Brain microvascular endothelial cell (primary cell): ENCODE measurements at regions not wholly inside any gene's neighbourhood (a gene's known extent, or its start where the extent isn't known, plus 50 kb on each side); places are given as distances from the start of the nearest gene placed in this dataset.

Source experiments
- DNase-seq: peaks from one replicate; pipeline ENCODE4 v3.0.0-alpha.2; 2020
- H3K27ac ChIP-seq: fragments of 250-450 bp; sonication (Bioruptor Pico); 2 replicates; pipeline ENCODE4 v1.5.1; 2020; ENCODE audit warnings: mild to moderate bottlenecking, moderate library complexity
- H3K27me3 ChIP-seq: fragments of 250-450 bp; sonication (Bioruptor Pico); replicated peaks from 2 replicates; pipeline ENCODE4 v1.5.1; 2020; ENCODE audit warnings: mild to moderate bottlenecking
- H3K36me3 ChIP-seq: fragments of 250-450 bp; sonication (Bioruptor Pico); replicated peaks from 2 replicates; pipeline ENCODE4 v1.5.1; 2020; ENCODE audit warnings: mild to moderate bottlenecking
- H3K4me3 ChIP-seq: 2 replicates; pipeline ENCODE4 v1.5.1; 2011; ENCODE audit warnings: low read depth, mild to moderate bottlenecking, control low read depth, low read length, moderate library complexity
- CTCF ChIP-seq: IDR thresholded peaks from 2 replicates; pipeline ENCODE4 v1.5.1; 2011; ENCODE audit warnings: low read depth, mild to moderate bottlenecking, moderate library complexity, low read length, control low read depth, inconsistent platforms; ENCODE audit errors: missing control alignments
- in situ Hi-C: cut with HindIII; loops from 2 replicates; pipeline ENCODE4 v1.10.0; 2017; ENCODE audit warnings: low sequenced_read_pairs, low pct_ligation_motif_present

DNA sequence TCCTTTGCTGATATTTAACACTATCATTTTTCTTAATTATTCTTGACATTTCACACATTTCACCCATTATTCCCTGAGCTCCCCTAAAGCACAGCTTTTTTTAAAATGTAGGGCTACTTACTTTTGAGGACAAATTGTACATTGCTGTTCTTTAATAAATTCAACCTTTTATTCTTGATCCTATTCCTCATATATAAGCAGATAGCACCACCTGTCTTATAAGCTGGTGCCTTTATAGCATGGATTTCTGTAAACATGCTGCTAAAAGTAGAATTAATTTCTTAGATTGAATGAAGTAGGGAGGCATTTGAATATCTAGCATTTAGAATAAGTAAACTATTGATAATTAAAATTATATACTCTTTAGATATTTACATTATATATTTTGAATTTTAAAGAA is 603.4 kb upstream of the PCDH9 start:
- Histone ChIP-seq H3K4me3 (no peak overlapping the region), H3K36me3 (no peaks in the 10 kb centered on the region), H3K27me3 (no peaks in the 10 kb centered on the region), H3K27ac (no peak overlapping the region)
- DNase-seq, result no peak
- no peak for TF ChIP-seq CTCF
- in situ Hi-C loops, result no loop called here

DNA sequence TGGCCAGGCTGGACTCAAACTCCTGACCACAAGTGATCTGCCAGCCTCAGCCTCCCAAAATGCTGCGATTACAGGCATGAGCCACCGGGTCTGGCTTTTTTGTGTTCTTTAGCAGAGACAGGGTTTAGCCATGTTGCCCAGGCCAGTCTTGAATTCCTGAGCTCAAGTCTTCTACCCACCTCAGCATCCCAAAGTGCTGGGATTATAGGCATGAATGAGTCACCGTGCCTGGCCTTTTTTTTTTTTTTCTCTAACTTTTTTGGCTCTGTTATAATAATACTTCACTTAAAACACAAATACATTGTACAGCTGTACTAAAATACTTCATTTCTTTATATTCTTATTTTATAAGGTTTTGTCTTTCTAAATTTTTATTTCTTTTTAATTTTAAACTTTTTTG is 599.5 kb upstream of the PCDH9 start:
- Histone ChIP-seq H3K4me3 (no peak overlapping the region), H3K27ac (no peak overlapping the region), H3K36me3 (no peaks in the 10 kb centered on the region), H3K27me3 (no peaks in the 10 kb centered on the region)
- in situ Hi-C loops, result no loop called here
- DNase-seq, result no peak
- TF ChIP-seq CTCF, result no peak

- Histone ChIP-seq H3K27me3 (no peaks in the 10 kb centered on the region), H3K27ac (no peak overlapping the region), H3K36me3 (no peaks in the 10 kb centered on the region), H3K4me3 (no peak overlapping the region)
- no peak for DNase-seq
- no peak for TF ChIP-seq CTCF
- in situ Hi-C loops, result no loop called here
Measured at GRCh38 chr13:67827992-67828391, 597.9 kb upstream of the PCDH9 start.

GRCh38 chr13:67821606-67822005 is 591.5 kb upstream of the PCDH9 start:
- in situ Hi-C loops, result no loop called here
- H3K4me3 ChIP-seq, result no peak overlapping the region
- H3K27me3 ChIP-seq, result no peaks in the 10 kb centered on the region
- H3K27ac ChIP-seq, result no peak overlapping the region
- TF ChIP-seq CTCF, result no peak
- H3K36me3 ChIP-seq, result no peaks in the 10 kb centered on the region
- no peak for DNase-seq

GRCh38 chr13:67806796-67807195 is 576.7 kb upstream of the PCDH9 start:
- no peaks in the 10 kb centered on the region for H3K36me3 ChIP-seq
- H3K27me3 ChIP-seq, result no peaks in the 10 kb centered on the region
- DNase-seq, result no peak
- H3K4me3 ChIP-seq, result no peak overlapping the region
- H3K27ac ChIP-seq, result no peak overlapping the region
- in situ Hi-C loops, result no loop called here
- no peak for TF ChIP-seq CTCF

- in situ Hi-C loops, result no loop called here
- TF ChIP-seq CTCF, result no peak
- no peak for DNase-seq
- no peak overlapping the region for H3K27ac ChIP-seq
- H3K27me3 ChIP-seq, result no peaks in the 10 kb centered on the region
- no peak overlapping the region for H3K4me3 ChIP-seq
- H3K36me3 ChIP-seq, result no peaks in the 10 kb centered on the region
Measured at GRCh38 chr13:67803118-67803517, 573.0 kb upstream of the PCDH9 start.
